Activated CD4-positive, alpha-beta memory T cell treated with anti-CD3 and anti-CD28 coated beads, Interleukin-2, amount 10 ng/mL, durations not matched to agents 7 days and 5 days (primary cell): ENCODE measurements at regions not wholly inside any gene's neighbourhood (a gene's known extent, or its start where the extent isn't known, plus 50 kb on each side); places are given as distances from the start of the nearest gene placed in this dataset.

Experiments
- CTCF ChIA-PET: fragments of 350-600 bp; sonication (Branson Sonifier 250); formaldehyde crosslinking; loops from one replicate; lab custom pipeline; 2021; ENCODE audit warnings: antibody characterized with exemption, inconsistent platforms; lab: Charles Lee
- POLR2A ChIA-PET: fragments of 350-600 bp; sonication (Branson Sonifier 250); formaldehyde crosslinking; loops from one replicate; lab custom pipeline; 2021; ENCODE audit warnings: antibody characterized with exemption; lab: Charles Lee
- DNase-seq: peaks from one replicate; pipeline ENCODE4 v3.0.0-alpha.2; 2020
- H3K27ac Mint-ChIP-seq: one replicate; pipeline ENCODE4 v1.8.0; 2021; ENCODE audit warnings: mild to moderate bottlenecking, mixed read lengths
- H3K27me3 Mint-ChIP-seq: one replicate; pipeline ENCODE4 v1.8.0; 2021; ENCODE audit warnings: mixed read lengths
- H3K36me3 Mint-ChIP-seq: one replicate; pipeline ENCODE4 v1.8.0; 2021; ENCODE audit warnings: low read depth, mixed read lengths
- H3K4me1 Mint-ChIP-seq: one replicate; pipeline ENCODE4 v1.8.0; 2021; ENCODE audit warnings: mixed read lengths
- H3K4me3 Mint-ChIP-seq: one replicate; pipeline ENCODE4 v1.8.0; 2021; ENCODE audit warnings: mild to moderate bottlenecking, mixed read lengths
- H3K9me3 Mint-ChIP-seq: one replicate; pipeline ENCODE4 v1.8.0; 2021; ENCODE audit warnings: mixed read lengths

- ChIA-PET POLR2A (no interaction called here), CTCF (no interaction called here)
- H3K9me3 Mint-ChIP-seq, result peaks cover 15% of the 10 kb centered on the region
- H3K4me3 Mint-ChIP-seq, result no peak overlapping the region
- no peak for DNase-seq
- H3K27ac Mint-ChIP-seq, result no peak overlapping the region
- no peaks in the 10 kb centered on the region for H3K4me1 Mint-ChIP-seq
- H3K27me3 Mint-ChIP-seq, result peaks cover 2% of the 10 kb centered on the region
- H3K36me3 Mint-ChIP-seq, result no peaks in the 10 kb centered on the region
Measured at GRCh38 chr12:127435439-127435838, 831.5 kb upstream of the TMEM132C start.

- Mint-ChIP-seq H3K4me1 (no peaks in the 10 kb centered on the region), H3K9me3 (peaks cover 15% of the 10 kb centered on the region), H3K36me3 (no peaks in the 10 kb centered on the region), H3K27ac (no peak overlapping the region), H3K4me3 (no peak overlapping the region), H3K27me3 (peaks cover 2% of the 10 kb centered on the region)
- CTCF ChIA-PET, result no interaction called here
- DNase-seq, result no peak
- POLR2A ChIA-PET, result no interaction called here
Measured at GRCh38 chr12:127438512-127439244, 828.3 kb upstream of the TMEM132C start.

- POLR2A ChIA-PET, result no interaction called here
- CTCF ChIA-PET, result no interaction called here
- Mint-ChIP-seq H3K4me1 (no peaks in the 10 kb centered on the region), H3K9me3 (peaks cover 3% of the 10 kb centered on the region), H3K36me3 (no peaks in the 10 kb centered on the region), H3K27me3 (no peaks in the 10 kb centered on the region), H3K27ac (no peak overlapping the region), H3K4me3 (no peak overlapping the region)
- DNase-seq, result no peak
Measured at GRCh38 chr12:127445581-127446139, 821.3 kb upstream of the TMEM132C start.

GRCh38 chr12:127448906-127449305 is 818.1 kb upstream of the TMEM132C start:
- H3K27me3 Mint-ChIP-seq, result peaks cover 7% of the 10 kb centered on the region
- H3K36me3 Mint-ChIP-seq, result no peaks in the 10 kb centered on the region
- no peak overlapping the region for H3K27ac Mint-ChIP-seq
- peaks cover 3% of the 10 kb centered on the region for H3K9me3 Mint-ChIP-seq
- no peaks in the 10 kb centered on the region for H3K4me1 Mint-ChIP-seq
- ChIA-PET POLR2A (no interaction called here), CTCF (no interaction called here)
- H3K4me3 Mint-ChIP-seq, result no peak overlapping the region
- no peak for DNase-seq

- ChIA-PET POLR2A (interaction anchor here (0.7 kb wide), 1 partner anchor 151 kb away, joined by 4 read pairs; no protein-coding TSS in a partner anchor), CTCF (no interaction called here)
- H3K4me3 Mint-ChIP-seq, result no peak overlapping the region
- peaks cover 15% of the 10 kb centered on the region for H3K27me3 Mint-ChIP-seq
- H3K4me1 Mint-ChIP-seq, result no peaks in the 10 kb centered on the region
- H3K9me3 Mint-ChIP-seq, result no peaks in the 10 kb centered on the region
- no peak for DNase-seq
- H3K27ac Mint-ChIP-seq, result no peak overlapping the region
- no peaks in the 10 kb centered on the region for H3K36me3 Mint-ChIP-seq
Measured at GRCh38 chr12:127450826-127451225, 816.1 kb upstream of the TMEM132C start.

- no peak overlapping the region for H3K27ac Mint-ChIP-seq
- no peak for DNase-seq
- ChIA-PET POLR2A (no interaction called here), CTCF (no interaction called here)
- H3K27me3 Mint-ChIP-seq, result peaks cover 23% of the 10 kb centered on the region
- H3K4me3 Mint-ChIP-seq, result no peak overlapping the region
- no peaks in the 10 kb centered on the region for H3K4me1 Mint-ChIP-seq
- no peaks in the 10 kb centered on the region for H3K36me3 Mint-ChIP-seq
- no peaks in the 10 kb centered on the region for H3K9me3 Mint-ChIP-seq
Measured at GRCh38 chr12:127455347-127456265, 811.4 kb upstream of the TMEM132C start.

- H3K4me3 Mint-ChIP-seq, result no peak overlapping the region
- H3K9me3 Mint-ChIP-seq, result no peaks in the 10 kb centered on the region
- H3K27ac Mint-ChIP-seq, result no peak overlapping the region
- POLR2A ChIA-PET, result no interaction called here
- peaks cover 16% of the 10 kb centered on the region for H3K27me3 Mint-ChIP-seq
- H3K4me1 Mint-ChIP-seq, result no peaks in the 10 kb centered on the region
- no peaks in the 10 kb centered on the region for H3K36me3 Mint-ChIP-seq
- CTCF ChIA-PET, result no interaction called here
- no peak for DNase-seq
Measured at GRCh38 chr12:127457726-127458125, 809.2 kb upstream of the TMEM132C start.

GRCh38 chr12:127459166-127459565 is 807.8 kb upstream of the TMEM132C start:
- H3K36me3 Mint-ChIP-seq, result no peaks in the 10 kb centered on the region
- no peak overlapping the region for H3K27ac Mint-ChIP-seq
- POLR2A ChIA-PET, result no interaction called here
- H3K27me3 Mint-ChIP-seq, result peaks cover 16% of the 10 kb centered on the region
- DNase-seq, result no peak
- H3K9me3 Mint-ChIP-seq, result no peaks in the 10 kb centered on the region
- H3K4me3 Mint-ChIP-seq, result no peak overlapping the region
- CTCF ChIA-PET, result no interaction called here
- H3K4me1 Mint-ChIP-seq, result no peaks in the 10 kb centered on the region

- Mint-ChIP-seq H3K27ac (no peak overlapping the region), H3K4me3 (no peak overlapping the region), H3K36me3 (no peaks in the 10 kb centered on the region), H3K9me3 (no peaks in the 10 kb centered on the region), H3K4me1 (no peaks in the 10 kb centered on the region), H3K27me3 (peaks cover 12% of the 10 kb centered on the region)
- ChIA-PET CTCF (no interaction called here), POLR2A (no interaction called here)
- no peak for DNase-seq
Measured at GRCh38 chr12:127459687-127460086, 807.3 kb upstream of the TMEM132C start.

- CTCF ChIA-PET, result no interaction called here
- POLR2A ChIA-PET, result no interaction called here
Measured at GRCh38 chr12:127463237-127463636, 803.7 kb upstream of the TMEM132C start.

GRCh38 chr12:127469331-127469730 is 797.6 kb upstream of the TMEM132C start:
- POLR2A ChIA-PET, result no interaction called here
- Mint-ChIP-seq H3K4me3 (no peak overlapping the region), H3K9me3 (peaks cover 2% of the 10 kb centered on the region), H3K4me1 (no peaks in the 10 kb centered on the region), H3K27ac (no peak overlapping the region), H3K36me3 (no peaks in the 10 kb centered on the region), H3K27me3 (no peaks in the 10 kb centered on the region)
- DNase-seq, result no peak
- CTCF ChIA-PET, result no interaction called here

More at GRCh38 chr12:127463237-127463636, 803.7 kb upstream of the TMEM132C start:
- Mint-ChIP-seq H3K27ac (no peak overlapping the region), H3K9me3 (no peaks in the 10 kb centered on the region), H3K4me3 (no peak overlapping the region), H3K27me3 (no peaks in the 10 kb centered on the region), H3K36me3 (no peaks in the 10 kb centered on the region), H3K4me1 (no peaks in the 10 kb centered on the region)
- DNase-seq, result no peak

GRCh38 chr12:127473766-127474165 is 793.2 kb upstream of the TMEM132C start:
- Mint-ChIP-seq H3K36me3 (no peaks in the 10 kb centered on the region), H3K27me3 (no peaks in the 10 kb centered on the region), H3K4me1 (no peaks in the 10 kb centered on the region), H3K9me3 (peaks cover 2% of the 10 kb centered on the region), H3K4me3 (no peak overlapping the region), H3K27ac (no peak overlapping the region)
- CTCF ChIA-PET, result no interaction called here
- DNase-seq, result no peak
- POLR2A ChIA-PET, result no interaction called here

GRCh38 chr12:127479256-127479655 is 787.7 kb upstream of the TMEM132C start:
- no peaks in the 10 kb centered on the region for H3K4me1 Mint-ChIP-seq

More at GRCh38 chr12:127479256-127479655, 787.7 kb upstream of the TMEM132C start:
- POLR2A ChIA-PET, result no interaction called here
- CTCF ChIA-PET, result no interaction called here
- Mint-ChIP-seq H3K36me3 (no peaks in the 10 kb centered on the region), H3K27ac (no peak overlapping the region), H3K9me3 (no peaks in the 10 kb centered on the region), H3K4me3 (no peak overlapping the region), H3K27me3 (no peaks in the 10 kb centered on the region)
- DNase-seq, result no peak
